Stimulated activated naive CD8-positive, alpha-beta T cell treated with anti-CD3 and anti-CD28 coated beads, Interleukin-15, Interleukin-2, amounts not matched to agents 100 ng/mL and 50 ng/mL, for 24 hours (primary cell): ENCODE measurements at regions not wholly inside any gene's neighbourhood (a gene's known extent, or its start where the extent isn't known, plus 50 kb on each side); places are given as distances from the start of the nearest gene placed in this dataset.

ENCODE experiments used
- H3K27ac Mint-ChIP-seq: one replicate; pipeline ENCODE4 v1.8.0; 2021; ENCODE audit warnings: mild to moderate bottlenecking, mixed read lengths
- H3K27me3 Mint-ChIP-seq: one replicate; pipeline ENCODE4 v1.8.0; 2021; ENCODE audit warnings: mixed read lengths
- H3K36me3 Mint-ChIP-seq: one replicate; pipeline ENCODE4 v1.8.0; 2021; ENCODE audit warnings: low read depth, mixed read lengths
- H3K4me1 Mint-ChIP-seq: one replicate; pipeline ENCODE4 v1.8.0; 2021; ENCODE audit warnings: low read depth, mixed read lengths
- H3K4me3 Mint-ChIP-seq: one replicate; pipeline ENCODE4 v1.8.0; 2021; ENCODE audit warnings: mild to moderate bottlenecking, mixed read lengths
- H3K9me3 Mint-ChIP-seq: one replicate; pipeline ENCODE4 v1.8.0; 2021; ENCODE audit warnings: mixed read lengths

DNA sequence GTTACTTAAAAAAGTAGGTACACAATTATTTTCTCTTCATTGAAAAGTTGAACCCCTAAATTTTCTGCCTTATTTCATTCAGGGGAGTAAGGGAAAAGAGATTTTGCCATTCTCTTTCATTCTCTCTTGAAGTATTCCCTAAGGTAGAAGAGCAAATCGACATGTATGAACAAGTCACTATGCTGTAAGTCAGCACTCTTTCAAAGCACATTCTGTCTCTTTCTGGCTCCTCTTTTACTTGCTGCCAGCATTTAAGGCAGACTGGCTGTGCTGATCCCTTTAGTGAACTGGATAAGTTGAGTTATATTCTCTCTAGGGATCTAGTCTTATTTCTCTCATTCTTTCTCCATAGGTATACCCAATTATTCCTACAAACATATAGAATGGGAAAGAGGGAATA lies 222.3 kb upstream of the ZWINT start:
- Mint-ChIP-seq H3K27me3 (no peaks in the 10 kb centered on the region), H3K9me3 (no peaks in the 10 kb centered on the region), H3K4me1 (no peaks in the 10 kb centered on the region), H3K27ac (no peak overlapping the region), H3K4me3 (no peak overlapping the region), H3K36me3 (no peaks in the 10 kb centered on the region)

- no peaks in the 10 kb centered on the region for H3K36me3 Mint-ChIP-seq
- no peak overlapping the region for H3K4me3 Mint-ChIP-seq
- no peaks in the 10 kb centered on the region for H3K27me3 Mint-ChIP-seq
- H3K4me1 Mint-ChIP-seq, result no peaks in the 10 kb centered on the region
- H3K9me3 Mint-ChIP-seq, result peaks cover 17% of the 10 kb centered on the region
- H3K27ac Mint-ChIP-seq, result no peak overlapping the region
These were observed 206.5 kb upstream of the ZWINT start for GRCh38 chr10:56567580-56567979.

DNA sequence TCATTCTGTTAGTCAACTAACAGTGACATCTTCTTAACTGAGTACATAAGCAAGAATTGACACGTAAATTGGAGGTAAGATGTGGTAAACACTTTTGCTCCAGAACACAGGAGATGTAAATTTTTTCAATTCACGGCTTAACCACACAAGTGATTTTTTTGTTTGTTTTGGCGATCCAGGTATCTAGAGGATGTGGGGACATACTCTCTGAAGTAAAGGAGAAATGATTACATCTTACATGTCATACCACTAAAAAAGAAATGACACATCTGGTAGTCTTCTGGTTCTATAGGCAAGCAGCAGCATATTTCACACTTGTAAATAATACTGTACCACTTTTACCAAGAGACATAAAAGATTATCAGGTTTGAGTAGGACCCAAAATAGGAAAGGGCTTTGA lies 200.3 kb upstream of the ZWINT start:
- H3K4me1 Mint-ChIP-seq, result no peaks in the 10 kb centered on the region
- H3K9me3 Mint-ChIP-seq, result peaks cover 3% of the 10 kb centered on the region
- H3K36me3 Mint-ChIP-seq, result no peaks in the 10 kb centered on the region
- H3K4me3 Mint-ChIP-seq, result no peak overlapping the region
- no peaks in the 10 kb centered on the region for H3K27me3 Mint-ChIP-seq
- no peak overlapping the region for H3K27ac Mint-ChIP-seq

DNA sequence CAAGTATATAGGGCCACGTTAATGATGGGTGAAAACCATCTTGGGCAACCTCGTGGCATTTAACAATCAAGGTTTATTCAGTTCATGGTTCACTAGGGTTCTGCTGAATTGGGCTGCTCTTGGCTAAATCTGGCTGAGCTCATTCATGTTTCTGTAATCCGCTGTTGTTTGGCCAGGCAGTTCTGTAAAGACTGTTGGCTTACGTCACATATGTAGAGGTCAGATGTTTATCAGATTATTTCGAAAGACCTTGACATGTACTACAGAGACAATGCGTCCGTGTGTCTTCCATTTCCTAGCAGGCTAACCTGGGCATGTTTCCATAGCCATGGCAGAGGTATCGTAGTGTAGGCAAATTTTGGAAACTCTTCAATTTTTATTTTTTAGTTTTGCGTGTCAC lies 190.0 kb upstream of the ZWINT start:
- Mint-ChIP-seq H3K4me1 (no peaks in the 10 kb centered on the region), H3K27ac (no peak overlapping the region)

GRCh38 chr10:56547163-56547562 lies 186.1 kb upstream of the ZWINT start:
- Mint-ChIP-seq H3K27me3 (no peaks in the 10 kb centered on the region), H3K9me3 (peaks cover 12% of the 10 kb centered on the region), H3K4me3 (no peak overlapping the region), H3K36me3 (no peaks in the 10 kb centered on the region), H3K4me1 (no peaks in the 10 kb centered on the region), H3K27ac (no peak overlapping the region)

More for the DNA sequence above, 190.0 kb upstream of the ZWINT start:
- Mint-ChIP-seq H3K27me3 (no peaks in the 10 kb centered on the region), H3K4me3 (no peak overlapping the region), H3K9me3 (peaks cover 12% of the 10 kb centered on the region), H3K36me3 (no peaks in the 10 kb centered on the region)

DNA sequence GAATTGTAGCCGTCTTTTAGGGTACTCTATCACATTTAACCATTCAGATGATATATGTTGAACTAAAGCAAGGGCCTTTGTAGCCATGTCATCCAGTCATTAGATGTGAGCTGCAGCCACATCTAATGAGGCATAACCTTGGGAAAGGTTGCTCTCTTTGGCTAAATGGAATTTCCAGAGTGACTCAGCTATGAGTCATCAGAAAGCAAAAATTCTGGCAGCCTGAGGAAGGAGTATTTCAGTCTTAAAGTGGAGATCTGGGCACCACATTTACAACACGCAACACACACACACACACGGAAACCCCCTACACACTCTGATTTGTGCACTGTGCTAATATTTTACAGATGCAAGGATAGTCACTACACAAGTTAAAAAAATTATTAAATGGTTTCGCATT lies 176.9 kb upstream of the ZWINT start:
- H3K4me3 Mint-ChIP-seq, result no peak overlapping the region
- no peak overlapping the region for H3K27ac Mint-ChIP-seq
- no peaks in the 10 kb centered on the region for H3K36me3 Mint-ChIP-seq
- H3K9me3 Mint-ChIP-seq, result no peaks in the 10 kb centered on the region
- no peaks in the 10 kb centered on the region for H3K27me3 Mint-ChIP-seq
- H3K4me1 Mint-ChIP-seq, result no peaks in the 10 kb centered on the region

DNA sequence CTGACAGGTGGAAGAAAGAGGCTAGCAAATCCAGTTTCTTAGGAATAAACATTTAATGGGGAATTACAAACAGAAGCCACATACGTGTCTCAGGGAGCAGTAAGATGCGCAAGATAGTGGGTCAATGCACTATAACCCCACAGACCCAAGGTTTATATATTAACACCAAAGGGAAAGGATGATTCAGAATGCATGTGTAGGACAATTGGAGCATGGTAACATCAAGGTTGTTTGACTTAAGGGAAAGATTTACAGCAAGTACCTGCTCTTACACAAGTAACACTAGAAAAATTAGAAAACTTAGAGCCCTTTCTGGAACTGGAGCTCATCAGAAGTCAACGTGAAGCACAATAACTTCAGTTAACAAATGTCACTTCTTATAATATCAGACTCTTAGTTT lies 161.1 kb upstream of the ZWINT start:
- no peaks in the 10 kb centered on the region for H3K36me3 Mint-ChIP-seq
- H3K27me3 Mint-ChIP-seq, result no peaks in the 10 kb centered on the region
- H3K4me1 Mint-ChIP-seq, result no peaks in the 10 kb centered on the region
- H3K9me3 Mint-ChIP-seq, result no peaks in the 10 kb centered on the region
- no peak overlapping the region for H3K27ac Mint-ChIP-seq
- H3K4me3 Mint-ChIP-seq, result no peak overlapping the region

GRCh38 chr10:56508562-56508961 lies 147.5 kb upstream of the ZWINT start:
- H3K9me3 Mint-ChIP-seq, result peaks cover 3% of the 10 kb centered on the region
- no peaks in the 10 kb centered on the region for H3K4me1 Mint-ChIP-seq
- no peak overlapping the region for H3K27ac Mint-ChIP-seq
- H3K27me3 Mint-ChIP-seq, result no peaks in the 10 kb centered on the region
- no peaks in the 10 kb centered on the region for H3K36me3 Mint-ChIP-seq
- no peak overlapping the region for H3K4me3 Mint-ChIP-seq

DNA sequence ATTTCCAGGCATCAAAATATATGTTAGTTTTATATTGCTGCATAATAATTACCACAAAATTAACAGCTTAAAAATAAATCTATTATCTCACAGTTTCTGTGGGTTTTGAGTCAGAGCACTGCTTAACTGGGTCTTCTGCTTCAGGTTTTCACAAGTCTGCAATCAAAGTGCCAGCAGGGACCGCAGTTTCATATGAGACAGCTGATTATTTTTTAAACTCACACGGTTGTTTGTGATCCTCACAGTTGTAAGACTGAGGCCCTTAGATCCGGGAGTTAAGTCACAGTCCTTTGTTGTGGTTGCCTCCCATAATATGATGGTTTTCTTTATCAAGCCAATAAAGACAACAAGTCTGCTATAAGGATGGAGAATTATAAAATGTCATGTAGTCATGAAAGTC lies 146.0 kb upstream of the ZWINT start:
- H3K27me3 Mint-ChIP-seq, result no peaks in the 10 kb centered on the region
- H3K27ac Mint-ChIP-seq, result no peak overlapping the region

DNA sequence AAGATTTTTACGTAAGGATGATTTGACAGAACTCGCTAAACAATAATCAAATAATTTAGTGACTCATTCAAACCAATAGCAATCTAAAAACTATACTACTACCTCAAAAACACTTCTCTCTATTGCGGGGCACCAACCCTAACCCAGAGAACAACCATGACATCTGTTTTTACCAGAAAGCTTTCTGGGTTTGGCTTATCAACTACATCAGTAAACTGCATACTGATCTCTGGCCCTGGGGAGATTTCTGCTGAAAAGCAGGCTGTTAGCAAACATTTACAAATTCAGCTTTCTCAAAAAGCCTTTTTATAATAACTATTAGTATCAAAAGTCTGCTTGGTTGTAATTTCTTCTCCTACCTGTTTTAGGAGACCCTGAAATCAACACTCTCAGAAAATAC lies 144.5 kb upstream of the ZWINT start:
- no peaks in the 10 kb centered on the region for H3K4me1 Mint-ChIP-seq
- no peak overlapping the region for H3K27ac Mint-ChIP-seq
- no peaks in the 10 kb centered on the region for H3K36me3 Mint-ChIP-seq
- H3K4me3 Mint-ChIP-seq, result no peak overlapping the region
- no peaks in the 10 kb centered on the region for H3K9me3 Mint-ChIP-seq
- H3K27me3 Mint-ChIP-seq, result no peaks in the 10 kb centered on the region

More for the DNA sequence above, 146.0 kb upstream of the ZWINT start:
- Mint-ChIP-seq H3K4me3 (no peak overlapping the region), H3K9me3 (peaks cover 1% of the 10 kb centered on the region), H3K4me1 (no peaks in the 10 kb centered on the region), H3K36me3 (no peaks in the 10 kb centered on the region)

DNA sequence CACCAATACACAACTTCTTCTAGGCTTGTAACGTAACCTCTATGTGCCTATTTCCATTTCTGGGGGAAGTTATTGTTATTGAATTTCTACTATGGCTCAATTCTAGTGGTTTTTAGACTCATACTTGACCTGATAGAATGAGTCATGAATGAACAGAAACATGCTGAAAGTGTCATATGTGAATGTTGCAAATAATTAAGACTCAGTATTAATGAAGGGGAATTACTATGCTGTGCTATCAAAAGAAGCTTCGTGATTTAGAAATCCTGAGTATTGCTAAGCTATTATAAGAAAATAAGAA lies 135.1 kb upstream of the ZWINT start:
- Mint-ChIP-seq H3K27me3 (no peaks in the 10 kb centered on the region), H3K27ac (no peak overlapping the region), H3K4me1 (no peaks in the 10 kb centered on the region), H3K36me3 (no peaks in the 10 kb centered on the region), H3K9me3 (peaks cover 3% of the 10 kb centered on the region), H3K4me3 (no peak overlapping the region)

DNA sequence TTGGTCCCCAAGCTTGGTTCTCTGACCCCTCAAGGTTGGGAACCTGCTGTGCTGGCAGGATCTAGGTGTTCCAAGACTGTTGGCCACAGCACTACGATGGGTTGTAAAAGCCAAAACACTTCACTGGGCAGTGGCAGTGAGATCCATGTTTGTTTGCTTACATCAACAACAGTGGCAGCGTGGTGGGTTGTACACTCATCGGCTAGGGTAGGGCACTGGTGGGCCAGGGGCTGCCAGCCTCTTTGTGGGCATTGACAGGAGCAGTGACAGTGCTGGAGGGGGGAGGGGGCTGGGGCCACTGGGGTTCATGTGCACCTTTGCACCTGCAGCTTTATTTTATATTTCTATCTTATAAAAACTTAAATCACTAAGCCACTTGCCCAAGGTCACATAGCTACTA lies 126.7 kb upstream of the ZWINT start:
- no peaks in the 10 kb centered on the region for H3K4me1 Mint-ChIP-seq
- H3K27me3 Mint-ChIP-seq, result no peaks in the 10 kb centered on the region
- H3K9me3 Mint-ChIP-seq, result peaks cover 3% of the 10 kb centered on the region
- no peak overlapping the region for H3K4me3 Mint-ChIP-seq
- H3K36me3 Mint-ChIP-seq, result no peaks in the 10 kb centered on the region
- H3K27ac Mint-ChIP-seq, result no peak overlapping the region

DNA sequence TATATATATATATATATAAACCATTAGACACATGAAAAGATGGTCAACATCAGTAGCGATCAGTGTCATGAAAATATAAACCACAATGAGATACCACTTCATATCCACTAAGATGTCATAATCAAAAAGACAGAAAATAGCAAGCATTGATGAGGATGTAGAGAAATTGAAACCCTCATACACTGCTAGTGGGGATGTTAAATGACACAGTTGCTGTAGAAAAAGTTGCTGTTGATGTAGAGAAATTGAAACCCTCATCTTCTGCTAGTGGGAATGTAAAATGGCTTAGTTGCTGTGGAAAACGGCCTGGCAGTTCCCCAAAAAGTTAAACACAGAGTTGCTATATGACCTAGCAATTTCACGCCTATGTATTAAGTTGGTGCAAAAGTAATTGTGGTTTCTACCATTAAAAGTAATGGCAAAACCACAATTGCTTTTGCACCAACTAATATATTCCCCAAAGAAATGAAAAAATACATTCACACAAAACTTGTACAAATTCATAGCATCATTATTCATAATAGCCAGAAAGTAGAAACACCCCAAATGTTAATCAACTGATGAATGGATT lies 120.5 kb upstream of the ZWINT start:
- Mint-ChIP-seq H3K4me3 (no peak overlapping the region), H3K9me3 (no peaks in the 10 kb centered on the region), H3K36me3 (no peaks in the 10 kb centered on the region), H3K27ac (no peak overlapping the region), H3K4me1 (no peaks in the 10 kb centered on the region), H3K27me3 (no peaks in the 10 kb centered on the region)

- no peaks in the 10 kb centered on the region for H3K36me3 Mint-ChIP-seq
- H3K27ac Mint-ChIP-seq, result no peak overlapping the region
- no peaks in the 10 kb centered on the region for H3K27me3 Mint-ChIP-seq
- H3K9me3 Mint-ChIP-seq, result peaks cover 3% of the 10 kb centered on the region
- H3K4me1 Mint-ChIP-seq, result no peaks in the 10 kb centered on the region
- H3K4me3 Mint-ChIP-seq, result no peak overlapping the region
These were observed 111.9 kb upstream of the ZWINT start for GRCh38 chr10:56472978-56473377.

DNA sequence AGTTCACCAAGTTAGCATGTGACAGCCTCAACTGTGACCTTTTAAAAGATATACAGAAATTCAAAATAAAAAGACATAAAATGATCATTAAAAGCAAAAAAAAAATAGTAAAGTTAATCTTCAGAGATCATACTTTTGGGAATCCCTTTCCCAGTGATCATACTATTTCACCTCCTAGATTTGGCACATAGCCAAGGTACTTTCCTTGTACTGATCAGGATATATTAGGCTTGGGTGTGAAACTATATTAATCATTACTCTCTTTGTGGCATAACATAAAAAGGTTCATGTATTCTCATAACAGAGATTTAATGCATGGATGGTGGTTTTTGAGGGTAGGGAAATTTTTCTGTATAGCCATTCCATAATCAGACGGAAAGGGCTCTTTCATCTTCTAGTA lies 109.6 kb upstream of the ZWINT start:
- H3K27ac Mint-ChIP-seq, result no peak overlapping the region

DNA sequence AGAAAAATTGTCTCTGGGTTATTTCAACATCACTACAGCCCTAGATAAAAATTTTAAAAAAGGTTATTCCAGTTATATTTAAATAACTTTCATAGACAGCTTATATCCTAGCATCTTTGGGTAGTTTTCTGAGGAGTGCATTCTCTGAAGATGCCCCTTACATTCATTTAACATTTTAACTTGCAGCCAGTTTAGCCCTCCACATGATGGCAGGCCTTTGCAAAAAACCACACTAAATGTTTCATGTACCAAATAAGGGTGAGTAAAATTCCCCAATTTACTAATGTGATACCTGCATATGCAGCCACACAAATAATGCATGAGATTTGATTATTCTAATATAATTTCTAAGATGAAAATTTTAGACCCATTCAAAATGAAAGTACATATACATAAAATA lies 108.4 kb upstream of the ZWINT start:
- no peak overlapping the region for H3K27ac Mint-ChIP-seq
- H3K4me3 Mint-ChIP-seq, result no peak overlapping the region
- H3K36me3 Mint-ChIP-seq, result no peaks in the 10 kb centered on the region

More for the DNA sequence above, 109.6 kb upstream of the ZWINT start:
- Mint-ChIP-seq H3K4me1 (no peaks in the 10 kb centered on the region), H3K36me3 (no peaks in the 10 kb centered on the region), H3K9me3 (peaks cover 3% of the 10 kb centered on the region), H3K4me3 (no peak overlapping the region), H3K27me3 (no peaks in the 10 kb centered on the region)

More for the DNA sequence above, 108.4 kb upstream of the ZWINT start:
- peaks cover 3% of the 10 kb centered on the region for H3K9me3 Mint-ChIP-seq
- H3K27me3 Mint-ChIP-seq, result no peaks in the 10 kb centered on the region
- no peaks in the 10 kb centered on the region for H3K4me1 Mint-ChIP-seq
